Adrenal gland (tissue), 9 donors: ENCODE measurements at regions not wholly inside any gene's neighbourhood (a gene's known extent, or its start where the extent isn't known, plus 50 kb on each side); places are given as distances from the start of the nearest gene placed in this dataset.

ENCODE experiments used
- DNase-seq, 7 donors: peaks; one replicate each; pipeline ENCODE4 v3.0.0-alpha.2; 2019 to 2020
- H3K27ac ChIP-seq, 5 donors: fragments of 200-600 bp; sonication (generic) in 4 of 5; 1 replicate in 3 of 5; 2 replicates in 2 of 5; pipeline versions ENCODE4 v1.5.1 to v1.8.0; 2016 to 2020; ENCODE audit warnings: mild to moderate bottlenecking in 1 of 5
- H3K27me3 ChIP-seq: fragments of 200-600 bp; 2 replicates; pipeline ENCODE4 v1.8.0; 2021
- H3K36me3 ChIP-seq, 2 donors: fragments of 200-600 bp; replicated peaks in 1 of 2; 1 replicate in 1 of 2; 2 replicates in 1 of 2; pipeline versions ENCODE4 v1.5.1 to v1.8.0; 2018 to 2022
- H3K4me1 ChIP-seq, 2 donors: fragments of 200-600 bp; replicated peaks in 1 of 2; 1 replicate in 1 of 2; 2 replicates in 1 of 2; pipeline versions ENCODE4 v1.5.1 to v1.8.0; 2018 to 2021
- H3K4me3 ChIP-seq, 4 donors: fragments of 200-600 bp; sonication (generic) in 3 of 4; one replicate each; pipeline ENCODE4 v1.5.1; 2016 to 2018
- H3K9me3 ChIP-seq, 3 donors: fragments of 200-600 bp; sonication (generic) in 1 of 3; replicated peaks in 1 of 3; 1 replicate in 2 of 3; 2 replicates in 1 of 3; pipeline versions ENCODE4 v1.5.1 to v1.8.0; 2016 to 2021
- CTCF ChIP-seq, 6 experiments: fragments of 450-650 bp in 4 of 6; fragments of 200-600 bp in 2 of 6; sonication (generic) in 1 of 6; IDR thresholded peaks; 1 replicate in 5 of 6; 2 replicates in 1 of 6; pipeline versions ENCODE4 v1.5.1 to v1.8.0; 2016 to 2021; ENCODE audit warnings: antibody characterized with exemption in 6 of 6, mild to moderate bottlenecking in 2 of 6, moderate library complexity in 1 of 6
- POLR2A ChIP-seq, 2 donors: fragments of 450-650 bp; IDR thresholded peaks; one replicate each; pipeline ENCODE4 v1.6.1; 2017; ENCODE audit warnings: antibody characterized with exemption in 2 of 2, mild to moderate bottlenecking in 2 of 2, moderate library complexity in 1 of 2
- WGBS, 4 donors: extraction: QIAGEN DNeasy Blood & Tissue Kit in 2 of 4; methylation state at CpG; one replicate each; pipeline versions ENCODE4 v1.1.5 to v1.1.7; 2013 to 2017; 5-methylcytosine and 5-hydroxymethylcytosine counted together
- intact Hi-C, 2 donors: fragments of 100-400 bp; cut with DNase I; formaldehyde crosslinking; loops; one replicate each; pipeline versions ENCODE4 v1.14.1 to v1.15.0; 2022 to 2023
- donor health status: healthy with polysubstance abuse.
- donor health status: Bipolar disorder and iron deficiency.
- donor health status: DM: yes; HTN: yes; CAD: no.
- donor health status: DM: no; HTN: no; CAD: no.
- donor health status: DM: no; HTN: no; CAD: no.

- WGBS, 4 donors = 0 to 2% (median 0%) methylated on average over 1 of the region's 1 CpG
- intact Hi-C loops = no loop called here
- TF ChIP-seq CTCF (IDR thresholded peaks at IDR 0.05) (no peak), POLR2A (IDR thresholded peaks at IDR 0.05) (no peak)
- H3K4me3 ChIP-seq = no peak overlapping the region
- no peaks in the 10 kb centered on the region for H3K4me1 ChIP-seq
- no peak overlapping the region for H3K27ac ChIP-seq
- DNase-seq = no peak
- H3K27me3 ChIP-seq = peaks cover 3% of the 10 kb centered on the region
- H3K36me3 ChIP-seq = no peaks in the 10 kb centered on the region
- H3K9me3 ChIP-seq = no peaks in the 10 kb centered on the region
Measured at GRCh38 chr16:75780669-75781068, 54.4 kb upstream of the CPHXL start.

- Histone ChIP-seq H3K4me3 (no peak overlapping the region), H3K36me3 (no peaks in the 10 kb centered on the region), H3K9me3 (no peaks in the 10 kb centered on the region), H3K27ac (no peak overlapping the region), H3K27me3 (peaks cover 5% of the 10 kb centered on the region), H3K4me1 (no peaks in the 10 kb centered on the region)
- TF ChIP-seq POLR2A (IDR thresholded peaks at IDR 0.05) (no peak), CTCF (IDR thresholded peaks at IDR 0.05) (no peak)
- DNase-seq = no peak
- 73 to 76% (median 74%) methylated on average over 5 of the region's 5 CpGs for WGBS, 4 donors
- intact Hi-C loops = no loop called here
Measured at GRCh38 chr16:75781683-75782343, 55.5 kb upstream of the CPHXL start.

- no peaks in the 10 kb centered on the region for H3K9me3 ChIP-seq
- no peaks in the 10 kb centered on the region for H3K36me3 ChIP-seq
- no peak overlapping the region for H3K4me3 ChIP-seq
- no peak for DNase-seq
- H3K4me1 ChIP-seq = no peaks in the 10 kb centered on the region
- TF ChIP-seq CTCF (IDR thresholded peaks at IDR 0.05) (no peak), POLR2A (IDR thresholded peaks at IDR 0.05) (no peak)
- peaks cover 5% of the 10 kb centered on the region for H3K27me3 ChIP-seq
- WGBS, 4 donors = 38 to 65% (median 54%) methylated on average over 1 of the region's 1 CpG
- no peak overlapping the region for H3K27ac ChIP-seq
- intact Hi-C loops = loop anchor here in 1 of 2 donors (5.0 kb wide), 1 partner anchor 870 kb away; no protein-coding TSS in a partner anchor
Measured at GRCh38 chr16:75787440-75787839, 61.1 kb upstream of the CPHXL start.

- no peaks in the 10 kb centered on the region for H3K36me3 ChIP-seq
- H3K27ac ChIP-seq = no peak overlapping the region
- TF ChIP-seq CTCF (IDR thresholded peaks at IDR 0.05) (peak; percentile 67 to 94 (median 82)), POLR2A (IDR thresholded peaks at IDR 0.05) (no peak)
- intact Hi-C loops = loop anchor here in 1 of 2 donors (5.0 kb wide), 1 partner anchor 868 kb away; no protein-coding TSS in a partner anchor
- no peaks in the 10 kb centered on the region for H3K4me1 ChIP-seq
- DNase-seq = peak in 1 of 7 donors; percentile 6
- H3K4me3 ChIP-seq = no peak overlapping the region
- 3 to 14% (median 7%) methylated on average over 4 of the region's 4 CpGs for WGBS, 4 donors
- no peaks in the 10 kb centered on the region for H3K9me3 ChIP-seq
- H3K27me3 ChIP-seq = peaks cover 5% of the 10 kb centered on the region
Measured at GRCh38 chr16:75789237-75789636, 62.9 kb upstream of the CPHXL start.
